Astrocyte of the cerebellum (primary cell): ENCODE measurements at regions not wholly inside any gene's neighbourhood (a gene's known extent, or its start where the extent isn't known, plus 50 kb on each side); places are given as distances from the start of the nearest gene placed in this dataset.

Source experiments
- DNase-seq: peaks from one replicate; pipeline ENCODE4 v3.0.0-alpha.2; 2011; ENCODE audit warnings: low read depth
- H3K4me3 ChIP-seq: 2 replicates; pipeline ENCODE4 v1.5.1; 2011; ENCODE audit warnings: mild to moderate bottlenecking, low read depth, low read length, moderate library complexity
- CTCF ChIP-seq: IDR thresholded peaks from 2 replicates; pipeline ENCODE4 v1.5.1; 2012; ENCODE audit warnings: low read length, low read depth, moderate library complexity, mild to moderate bottlenecking; ENCODE audit errors: missing control alignments
- in situ Hi-C: cut with HindIII; loops from 2 replicates; pipeline ENCODE4 v1.10.0; 2017; ENCODE audit warnings: low sequenced_read_pairs

GRCh38 chr5:38113456-38113855 lies 144.9 kb upstream of the EGFLAM start:
- H3K4me3 ChIP-seq, result no peak overlapping the region
- in situ Hi-C loops, result no loop called here
- DNase-seq, result no peak
- no peak for TF ChIP-seq CTCF

- no peak overlapping the region for H3K4me3 ChIP-seq
- in situ Hi-C loops, result no loop called here
- no peak for TF ChIP-seq CTCF
- no peak for DNase-seq
Measured at GRCh38 chr5:38112938-38113337, 145.4 kb upstream of the EGFLAM start.

- no peak for DNase-seq
- in situ Hi-C loops, result no loop called here
- TF ChIP-seq CTCF, result no peak
- H3K4me3 ChIP-seq, result no peak overlapping the region
Measured at GRCh38 chr5:38110130-38110529, 148.2 kb upstream of the EGFLAM start.

DNA sequence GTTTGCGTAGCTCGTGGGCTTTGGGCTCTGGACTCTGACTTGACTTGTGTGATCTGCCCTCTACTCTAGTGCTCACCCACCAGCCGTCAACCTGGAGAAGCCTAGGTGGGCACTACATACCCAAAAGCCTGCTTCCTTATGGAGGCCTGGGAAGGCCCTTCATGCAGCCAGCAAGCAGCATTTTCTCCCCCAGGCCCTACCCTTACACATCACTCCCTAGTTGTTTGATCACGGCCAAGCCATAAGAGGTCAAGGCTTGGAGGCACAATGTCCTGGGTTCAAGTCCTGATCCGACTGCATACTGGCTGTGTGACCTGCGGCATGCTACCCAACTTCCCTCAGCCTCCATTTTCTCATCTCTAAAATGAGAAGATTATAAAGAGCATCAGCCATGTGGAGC lies 151.3 kb upstream of the EGFLAM start:
- H3K4me3 ChIP-seq, result no peak overlapping the region
- no peak for DNase-seq
- no peak for TF ChIP-seq CTCF
- in situ Hi-C loops, result loop anchor here (5.0 kb wide), 1 partner anchor 100 kb away; no protein-coding TSS in a partner anchor

DNA sequence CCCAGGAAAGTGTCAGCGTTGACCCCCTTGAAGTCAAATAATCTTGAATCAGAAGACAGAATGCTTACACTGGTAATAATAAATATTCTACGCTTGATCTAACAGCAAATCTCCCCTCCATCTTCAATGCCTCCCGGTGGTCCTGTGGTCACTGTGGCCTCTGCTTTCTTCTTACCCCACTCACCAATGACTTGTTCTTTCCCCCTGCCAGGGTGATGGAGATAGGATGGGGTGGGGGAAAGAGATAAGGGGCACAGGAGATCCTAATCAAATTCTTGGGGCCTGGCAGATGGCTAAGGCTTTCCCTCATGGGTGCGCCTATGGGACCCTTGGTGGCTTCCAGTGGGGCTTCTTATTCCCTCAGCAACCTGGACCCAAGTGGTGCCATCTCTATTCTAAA lies 152.6 kb upstream of the EGFLAM start:
- in situ Hi-C loops, result loop anchor here (5.0 kb wide), 1 partner anchor 102 kb away; no protein-coding TSS in a partner anchor
- no peak overlapping the region for H3K4me3 ChIP-seq
- TF ChIP-seq CTCF, result no peak
- DNase-seq, result no peak

DNA sequence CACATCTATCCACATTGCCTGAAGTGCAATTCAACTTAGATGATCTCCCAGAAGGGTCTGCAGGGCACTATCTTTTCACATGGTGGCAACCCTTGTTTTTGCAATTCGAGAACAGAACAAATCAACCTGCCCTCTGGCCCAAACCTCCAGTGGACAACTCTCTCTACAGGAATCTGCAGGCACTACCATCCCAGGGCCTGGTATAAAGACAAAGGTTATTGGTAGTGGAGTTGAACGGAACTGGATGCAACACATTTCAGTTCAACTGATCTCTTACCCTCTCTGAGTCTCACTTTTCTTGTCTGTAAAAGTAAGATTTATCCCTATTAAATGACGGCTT lies 153.2 kb upstream of the EGFLAM start:
- DNase-seq, result no peak
- in situ Hi-C loops, result loop anchor here (5.0 kb wide), 1 partner anchor 102 kb away; no protein-coding TSS in a partner anchor
- no peak for TF ChIP-seq CTCF
- no peak overlapping the region for H3K4me3 ChIP-seq
